Psoas muscle (tissue), 7 donors: ENCODE measurements at regions not wholly inside any gene's neighbourhood (a gene's known extent, or its start where the extent isn't known, plus 50 kb on each side); places are given as distances from the start of the nearest gene placed in this dataset.

ENCODE experiments used
- ATAC-seq, 4 donors: fragments of 200-7000 bp; cut with Tn5 transposase; one replicate each; pipeline ENCODE4 v1.9.1; 2020; ENCODE audit warnings: moderate library complexity in 3 of 4, mild to moderate bottlenecking in 2 of 4
- DNase-seq, 2 donors: peaks; one replicate each; pipeline ENCODE4 v3.0.0-alpha.2; 2020
- H3K27ac ChIP-seq: fragments of 200-600 bp; one replicate; pipeline ENCODE4 v1.8.0; 2022
- H3K27me3 ChIP-seq, 3 donors: fragments of 200-600 bp in 1 of 3; one replicate each; pipeline versions ENCODE4 v1.6.1 to v1.8.0; 2013 to 2022; ENCODE audit warnings: low read length in 2 of 3, mild to moderate bottlenecking in 2 of 3, moderate library complexity in 1 of 3; ENCODE audit not compliant: insufficient read depth in 3 of 3
- H3K36me3 ChIP-seq, 2 donors: fragments of 200-600 bp in 1 of 2; one replicate each; pipeline versions ENCODE4 v1.6.1 to v1.8.0; 2013 to 2022; ENCODE audit warnings: low read depth in 1 of 2, mild to moderate bottlenecking in 1 of 2, moderate library complexity in 1 of 2; ENCODE audit not compliant: insufficient read depth in 1 of 2
- H3K4me1 ChIP-seq: fragments of 200-600 bp; one replicate; pipeline ENCODE4 v1.8.0; 2022
- H3K4me3 ChIP-seq: fragments of 200-600 bp; one replicate; pipeline ENCODE4 v1.8.0; 2022; ENCODE audit warnings: mild to moderate bottlenecking
- H3K9me3 ChIP-seq: fragments of 200-600 bp; one replicate; pipeline ENCODE4 v1.8.0; 2022
- CTCF ChIP-seq: fragments of 200-600 bp; IDR thresholded peaks from one replicate; pipeline ENCODE4 v1.8.0; 2022; ENCODE audit warnings: antibody characterized with exemption
- WGBS, 3 donors: extraction: QIAGEN DNeasy Blood & Tissue Kit; methylation state at CpG; one replicate each; pipeline versions ENCODE4 v1.1.6 to v1.1.7; 2013; 5-methylcytosine and 5-hydroxymethylcytosine counted together
- intact Hi-C, 2 donors: fragments of 100-400 bp; cut with DNase I; formaldehyde crosslinking; loops; one replicate each; pipeline versions ENCODE4 v1.11.0 to v1.14.2; 2022
- donor health status: healthy with polysubstance abuse.
- donor health status: DM: no; HTN: no; CAD: no; lungs with moderate emphysema.
- donor health status: Bipolar disorder and iron deficiency.
- donor health status: healthy.
- donor health status: DM: yes; HTN: yes; CAD: no.
- donor health status: DM: no; HTN: no; CAD: no.
- donor health status: DM: yes; HTN: yes; CAD: no.

- Histone ChIP-seq H3K4me1 (no peaks in the 10 kb centered on the region), H3K9me3 (peaks cover 3% of the 10 kb centered on the region), H3K27me3 (peaks cover 0 to 3% (median 2%) of the 10 kb centered on the region in 3 donors), H3K36me3 (no peaks in the 10 kb centered on the region), H3K4me3 (no peak overlapping the region), H3K27ac (no peak overlapping the region)
- 63 to 81% (median 76%) methylated on average over 2 of the region's 2 CpGs for WGBS, 3 donors
- intact Hi-C loops, result no loop called here
- DNase-seq (no peak), ATAC-seq (no peak)
- TF ChIP-seq CTCF, result no peak
Measured at GRCh38 chr11:129738242-129738641, 77.4 kb upstream of the TMEM45B start.

GRCh38 chr11:129739339-129739738 is 76.3 kb upstream of the TMEM45B start:
- ATAC-seq, result no peak

GRCh38 chr11:129740125-129740719 is 75.4 kb upstream of the TMEM45B start:
- no peak overlapping the region for H3K27ac ChIP-seq
- WGBS, 3 donors, result 96 to 97% (median 96%) methylated on average over 4 of the region's 4 CpGs
- H3K4me1 ChIP-seq, result no peaks in the 10 kb centered on the region
- ATAC-seq (no peak), DNase-seq (no peak)
- TF ChIP-seq CTCF, result no peak
- H3K27me3 ChIP-seq, result peaks cover 2 to 14% (median 6%) of the 10 kb centered on the region in 3 donors
- H3K4me3 ChIP-seq, result no peak overlapping the region
- H3K36me3 ChIP-seq, result no peaks in the 10 kb centered on the region
- peaks cover 3% of the 10 kb centered on the region for H3K9me3 ChIP-seq
- intact Hi-C loops, result loop anchor here (10.0 kb wide), 2 partner anchors 375 to 855 kb away; no protein-coding TSS in a partner anchor

More at GRCh38 chr11:129739339-129739738, 76.3 kb upstream of the TMEM45B start:
- no peak overlapping the region for H3K4me3 ChIP-seq
- peaks cover 2 to 10% (median 2%) of the 10 kb centered on the region in 3 donors for H3K27me3 ChIP-seq
- no peaks in the 10 kb centered on the region for H3K36me3 ChIP-seq
- 67 to 71% (median 67%) methylated on average over 4 of the region's 4 CpGs for WGBS, 3 donors
- H3K9me3 ChIP-seq, result peaks cover 3% of the 10 kb centered on the region
- TF ChIP-seq CTCF, result no peak
- no peak for DNase-seq
- intact Hi-C loops, result no loop called here
- no peak overlapping the region for H3K27ac ChIP-seq
- no peaks in the 10 kb centered on the region for H3K4me1 ChIP-seq

- Histone ChIP-seq H3K9me3 (peaks cover 3% of the 10 kb centered on the region), H3K4me3 (peak overlapping the region; percentile 28), H3K27ac (no peak overlapping the region), H3K36me3 (no peaks in the 10 kb centered on the region), H3K27me3 (peaks cover 2 to 26% (median 6%) of the 10 kb centered on the region in 3 donors), H3K4me1 (no peaks in the 10 kb centered on the region)
- WGBS, 3 donors, result 15 to 29% (median 16%) methylated on average over 25 of the region's 25 CpGs
- intact Hi-C loops, result loop anchor here (10.0 kb wide), 2 partner anchors 378 to 858 kb away; no protein-coding TSS in a partner anchor
- TF ChIP-seq CTCF, result no peak
- ATAC-seq (no peak), DNase-seq (no peak)
Measured at GRCh38 chr11:129743112-129743815, 72.4 kb upstream of the TMEM45B start.
